ENCODE measurements at regions not wholly inside any gene's neighbourhood (a gene's known extent, or its start where the extent isn't known, plus 50 kb on each side); places are given as distances from the start of the nearest gene placed in this dataset.
"Not testable (repeated sequence)": the region's sequence is repeated elsewhere in the genome, so short reads cannot be mapped to it uniquely, and the experiment has no call there.

GRCh38 chr4:138338840-138339239, 96.7 kb upstream of the SLC7A11 start:
- Histone ChIP-seq H4K20me1 (no peaks in the 10 kb centered on the region), H3K4me1 (peaks cover 4 to 19% (median 8%) of the 10 kb centered on the region in 10 experiments; a peak in 19 of 20 replicates), H3K4me2 (no peak overlapping the region), H3K9me3 (replicated peaks in 1 of 11) (peaks cover 0 to 3% (median 2%) of the 10 kb centered on the region in 11 experiments; a peak in 13 of 22 replicates), H3K27me3 (no peaks in the 10 kb centered on the region), H3K36me3 (no peaks in the 10 kb centered on the region), H3K4me3 (no peak overlapping the region), H3K27ac (no peak overlapping the region), H3K9ac (no peak overlapping the region)
- no peak for TF ChIP-seq Cebpa-rat (IDR thresholded peaks at IDR 0.05)

GRCh38 chr4:138338222-138338621, 96.1 kb upstream of the SLC7A11 start:
- not testable (repeated sequence) for H3K36me3 ChIP-seq; H3K27ac ChIP-seq; H3K9me3 ChIP-seq (replicated peaks in 1 of 11); H3K27me3 ChIP-seq; H4K20me1 ChIP-seq; H3K4me3 ChIP-seq; H3K9ac ChIP-seq; H3K4me2 ChIP-seq
- peaks cover 0 to 13% (median 3%) of the 10 kb centered on the region in 10 experiments; a peak in 11 of 20 replicates for H3K4me1 ChIP-seq

GRCh38 chr4:138334346-138335016, 92.3 kb upstream of the SLC7A11 start:
- Histone ChIP-seq H3K27me3 (no peaks in the 10 kb centered on the region), H4K20me1 (no peaks in the 10 kb centered on the region), H3K36me3 (no peaks in the 10 kb centered on the region), H3K4me2 (no peak overlapping the region), H3K9ac (no peak overlapping the region), H3K27ac (no peak overlapping the region), H3K4me3 (no peak overlapping the region), H3K4me1 (no peaks in the 10 kb centered on the region), H3K9me3 (replicated peaks in 1 of 11) (peaks cover 6 to 23% (median 19%) of the 10 kb centered on the region in 11 experiments; a peak in 15 of 22 replicates)
- TF ChIP-seq Cebpa-rat (IDR thresholded peaks at IDR 0.05): no peak

DNA sequence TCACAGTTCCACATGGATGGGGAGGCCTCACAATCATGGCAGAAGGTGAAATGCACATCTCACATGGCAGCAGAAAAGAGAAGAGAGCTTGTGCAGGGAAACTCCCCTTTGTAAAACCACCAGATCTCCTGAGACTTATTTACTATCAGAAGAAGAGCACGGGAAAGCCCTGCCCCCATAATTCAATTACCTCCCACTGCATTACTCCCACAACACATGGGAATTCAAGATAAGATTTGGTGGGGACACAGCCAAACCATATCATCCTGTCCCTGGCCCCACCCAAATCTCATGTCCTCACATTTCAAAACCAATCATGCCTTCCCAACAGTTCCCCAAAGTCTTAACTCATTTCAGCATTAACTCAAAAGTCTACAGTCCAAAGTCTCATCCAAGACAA, 90.3 kb upstream of the SLC7A11 start:
- not testable (repeated sequence) for H3K27me3 ChIP-seq, H4K20me1 ChIP-seq, H3K36me3 ChIP-seq, H3K27ac ChIP-seq, H3K4me2 ChIP-seq, H3K9ac ChIP-seq, H3K4me3 ChIP-seq
- Histone ChIP-seq H3K9me3 (replicated peaks in 1 of 11) (peaks cover 6 to 23% (median 19%) of the 10 kb centered on the region in 11 experiments; a peak in 15 of 22 replicates), H3K4me1 (peaks cover 0 to 17% (median 11%) of the 10 kb centered on the region in 10 experiments; a peak in 9 of 20 replicates)

DNA sequence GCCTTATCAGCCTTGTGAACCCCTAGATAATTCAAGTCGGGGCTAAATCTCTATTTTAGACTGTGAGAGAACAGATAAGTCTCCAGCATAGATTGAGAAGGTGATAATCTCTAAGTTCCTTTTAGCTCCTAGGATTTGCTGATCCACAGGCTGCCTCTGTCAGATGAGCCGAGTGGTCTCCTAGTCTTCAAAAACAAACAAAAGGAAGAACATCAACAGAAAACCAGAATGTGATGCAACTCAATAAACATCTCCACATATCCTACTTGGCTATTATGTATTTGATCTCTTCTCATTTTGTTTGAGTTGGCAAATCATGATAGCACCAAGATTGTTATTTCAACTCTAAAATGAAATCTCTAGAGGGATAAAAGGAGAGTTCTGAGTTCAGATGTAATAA, 88.4 kb upstream of the SLC7A11 start:
- Histone ChIP-seq H3K4me2 (no peak overlapping the region), H3K36me3 (no peaks in the 10 kb centered on the region)

DNA sequence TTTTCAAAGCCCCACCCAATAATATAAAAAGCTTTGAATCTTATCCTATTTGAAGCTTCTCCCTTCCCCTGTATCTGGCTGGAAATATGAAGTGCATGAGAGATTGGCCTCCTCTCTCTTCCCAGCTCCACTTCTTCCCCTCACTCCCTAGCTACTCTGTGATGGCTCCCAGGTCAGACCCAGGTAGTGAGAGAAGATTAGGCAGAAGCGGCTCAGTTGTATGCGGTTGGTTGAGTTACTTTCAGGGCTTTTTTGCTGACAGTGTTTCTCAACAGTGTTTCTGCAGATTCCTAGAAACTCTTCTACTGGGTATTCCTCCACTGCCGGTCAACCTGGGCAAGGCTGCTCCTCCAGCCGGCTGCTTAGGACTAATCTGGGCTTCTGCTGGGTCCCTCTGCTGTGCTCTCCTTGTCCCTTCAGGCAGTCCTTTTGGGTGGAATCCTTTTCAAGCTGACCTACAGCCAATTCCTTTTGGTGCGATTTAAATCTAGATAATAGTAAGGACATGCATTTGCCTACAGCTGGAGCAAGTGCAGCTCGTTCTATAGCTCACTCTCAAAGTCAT, 87.4 kb upstream of the SLC7A11 start:
- Histone ChIP-seq H3K4me2 (peak overlapping the region in 2 of 11 experiments; percentile 3 to 22; a peak in 1 of 22 replicates), H3K4me3 (no peak overlapping the region), H3K36me3 (no peaks in the 10 kb centered on the region), H3K4me1 (peaks cover 0 to 19% (median 13%) of the 10 kb centered on the region in 10 experiments; a peak in 9 of 20 replicates), H4K20me1 (no peaks in the 10 kb centered on the region), H3K27ac (no peak overlapping the region), H3K9me3 (replicated peaks in 1 of 11) (peaks cover 6 to 23% (median 19%) of the 10 kb centered on the region in 11 experiments; a peak in 15 of 22 replicates), H3K27me3 (no peaks in the 10 kb centered on the region), H3K9ac (no peak overlapping the region)
- no peak for TF ChIP-seq Cebpa-rat (IDR thresholded peaks at IDR 0.05)

More for the DNA sequence above, 88.4 kb upstream of the SLC7A11 start:
- Histone ChIP-seq H3K27me3 (no peaks in the 10 kb centered on the region), H3K4me3 (no peak overlapping the region), H4K20me1 (no peaks in the 10 kb centered on the region), H3K4me1 (peaks cover 0 to 19% (median 13%) of the 10 kb centered on the region in 10 experiments; a peak in 9 of 20 replicates), H3K9me3 (replicated peaks in 1 of 11) (peaks cover 6 to 23% (median 19%) of the 10 kb centered on the region in 11 experiments; a peak in 15 of 22 replicates), H3K9ac (no peak overlapping the region), H3K27ac (no peak overlapping the region)
- no peak for TF ChIP-seq Cebpa-rat (IDR thresholded peaks at IDR 0.05)

DNA sequence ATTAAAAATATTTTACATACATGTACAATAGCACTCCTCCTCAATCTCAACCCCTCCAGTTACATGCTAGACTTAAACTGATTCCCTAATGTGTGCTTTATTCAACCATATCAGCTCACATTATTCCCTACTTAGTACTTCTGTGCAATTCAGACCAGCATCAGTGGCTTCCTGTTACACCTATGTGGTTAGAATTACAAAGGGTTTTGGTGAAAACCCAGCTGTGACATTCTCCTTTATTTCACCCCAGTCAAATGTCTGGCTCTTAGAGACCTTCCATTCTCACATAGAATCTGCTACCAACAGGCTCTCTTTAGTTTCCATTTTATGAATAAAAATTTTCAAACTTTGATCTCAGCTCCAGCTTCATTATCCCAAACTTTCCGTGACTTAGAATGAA, 85.2 kb upstream of the SLC7A11 start:
- Histone ChIP-seq H3K4me2 (peak overlapping the region in 3 of 11 experiments; percentile 9 to 43 (median 40); a peak in 4 of 22 replicates), H3K27me3 (no peaks in the 10 kb centered on the region), H4K20me1 (no peaks in the 10 kb centered on the region), H3K27ac (peak overlapping the region in 1 of 11 experiments; percentile 43; a peak in 1 of 22 replicates), H3K4me3 (no peak overlapping the region), H3K4me1 (peaks cover 0 to 19% (median 13%) of the 10 kb centered on the region in 10 experiments; a peak in 9 of 20 replicates), H3K9me3 (replicated peaks in 1 of 11) (peaks cover 0 to 6% (median 4%) of the 10 kb centered on the region in 11 experiments; a peak in 10 of 22 replicates), H3K36me3 (no peaks in the 10 kb centered on the region), H3K9ac (no peak overlapping the region)
- TF ChIP-seq Cebpa-rat (IDR thresholded peaks at IDR 0.05): no peak

DNA sequence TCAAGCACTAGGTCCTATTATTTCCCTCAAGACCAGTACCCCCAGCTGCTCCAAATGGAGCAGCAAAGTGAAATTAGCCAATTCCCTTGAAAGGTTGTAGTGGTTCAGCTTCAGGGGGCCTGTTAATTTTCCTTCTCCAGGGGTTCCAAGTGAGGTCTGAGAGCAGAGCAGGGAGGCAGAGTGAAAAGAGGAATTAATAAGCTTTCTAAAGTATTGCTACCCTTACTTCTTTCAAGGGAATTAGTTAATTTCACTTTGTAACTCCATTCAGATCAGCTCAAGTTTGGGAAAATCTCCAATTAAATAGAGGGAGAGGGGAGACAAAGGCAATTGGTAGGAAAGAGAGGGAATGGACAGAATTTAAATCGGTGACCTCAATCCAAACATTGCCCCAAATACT, 78.7 kb upstream of the SLC7A11 start:
- Histone ChIP-seq H3K27ac (no peak overlapping the region), H4K20me1 (no peaks in the 10 kb centered on the region), H3K4me2 (no peak overlapping the region), H3K9ac (no peak overlapping the region), H3K9me3 (replicated peaks in 1 of 11) (no peaks in the 10 kb centered on the region), H3K4me1 (no peaks in the 10 kb centered on the region), H3K36me3 (no peaks in the 10 kb centered on the region), H3K27me3 (no peaks in the 10 kb centered on the region), H3K4me3 (no peak overlapping the region)
- no peak for TF ChIP-seq Cebpa-rat (IDR thresholded peaks at IDR 0.05)

GRCh38 chr4:138320030-138320429, 77.9 kb upstream of the SLC7A11 start:
- no peaks in the 10 kb centered on the region for H3K9me3 ChIP-seq (replicated peaks in 1 of 11)

More at GRCh38 chr4:138320030-138320429, 77.9 kb upstream of the SLC7A11 start:
- Histone ChIP-seq H3K27me3 (no peaks in the 10 kb centered on the region), H4K20me1 (no peaks in the 10 kb centered on the region), H3K4me3 (no peak overlapping the region), H3K36me3 (no peaks in the 10 kb centered on the region), H3K27ac (no peak overlapping the region), H3K4me2 (no peak overlapping the region), H3K4me1 (no peaks in the 10 kb centered on the region), H3K9ac (no peak overlapping the region)
- TF ChIP-seq Cebpa-rat (IDR thresholded peaks at IDR 0.05): no peak
